ENCODE measurements at regions not wholly inside any gene's neighbourhood (a gene's known extent, or its start where the extent isn't known, plus 50 kb on each side); places are given as distances from the start of the nearest gene placed in this dataset.

DNA sequence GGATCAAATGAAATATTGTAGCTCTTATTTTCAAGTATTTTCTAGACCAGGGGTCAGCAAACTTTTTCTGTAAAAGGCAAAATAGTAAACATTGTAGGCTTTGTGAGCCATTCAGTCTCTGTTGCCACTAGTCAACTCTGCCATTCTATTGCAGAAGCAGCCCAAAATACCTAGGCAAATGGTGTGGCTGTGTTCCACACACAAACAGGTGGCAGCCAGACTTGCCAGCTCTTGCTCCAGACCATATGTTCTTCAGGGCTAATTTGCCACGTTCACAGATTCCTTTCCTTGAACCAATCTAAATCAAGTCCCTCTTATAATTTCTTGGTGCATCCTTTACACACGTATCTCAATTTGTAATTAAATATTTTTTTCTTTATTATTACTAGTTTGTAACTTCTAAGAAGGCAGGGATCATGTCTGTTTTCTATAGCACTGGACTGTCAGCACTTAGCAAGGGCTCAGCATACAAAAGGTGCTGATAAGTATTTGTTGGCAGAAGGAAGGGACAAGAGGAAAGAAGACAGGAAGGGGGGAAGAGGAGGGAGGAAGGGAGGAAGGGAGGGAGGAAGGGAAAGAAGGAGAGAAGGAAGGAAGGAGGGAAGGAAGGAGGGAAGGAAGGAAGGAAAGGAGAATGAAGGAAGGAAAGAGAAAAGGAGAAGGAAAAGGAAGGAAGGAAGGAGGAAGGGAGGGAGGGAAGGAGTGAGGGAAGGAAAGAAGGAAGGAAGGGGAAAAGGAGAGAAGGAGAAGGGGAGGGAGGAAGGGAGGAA is 106.5 kb upstream of the EDEM3 start:
- TF ChIP-seq, protein P1, sequence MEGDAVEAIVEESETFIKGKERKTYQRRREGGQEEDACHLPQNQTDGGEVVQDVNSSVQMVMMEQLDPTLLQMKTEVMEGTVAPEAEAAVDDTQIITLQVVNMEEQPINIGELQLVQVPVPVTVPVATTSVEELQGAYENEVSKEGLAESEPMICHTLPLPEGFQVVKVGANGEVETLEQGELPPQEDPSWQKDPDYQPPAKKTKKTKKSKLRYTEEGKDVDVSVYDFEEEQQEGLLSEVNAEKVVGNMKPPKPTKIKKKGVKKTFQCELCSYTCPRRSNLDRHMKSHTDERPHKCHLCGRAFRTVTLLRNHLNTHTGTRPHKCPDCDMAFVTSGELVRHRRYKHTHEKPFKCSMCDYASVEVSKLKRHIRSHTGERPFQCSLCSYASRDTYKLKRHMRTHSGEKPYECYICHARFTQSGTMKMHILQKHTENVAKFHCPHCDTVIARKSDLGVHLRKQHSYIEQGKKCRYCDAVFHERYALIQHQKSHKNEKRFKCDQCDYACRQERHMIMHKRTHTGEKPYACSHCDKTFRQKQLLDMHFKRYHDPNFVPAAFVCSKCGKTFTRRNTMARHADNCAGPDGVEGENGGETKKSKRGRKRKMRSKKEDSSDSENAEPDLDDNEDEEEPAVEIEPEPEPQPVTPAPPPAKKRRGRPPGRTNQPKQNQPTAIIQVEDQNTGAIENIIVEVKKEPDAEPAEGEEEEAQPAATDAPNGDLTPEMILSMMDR (IDR thresholded peaks at IDR 0.05; ENCODE audit: low read depth, low read length) = no peak
- TF ChIP-seq EZH2phosphoT487 (IDR thresholded peaks at IDR 0.05; ENCODE audit: low read depth) = no peak
